CD14-positive monocyte (primary cell): ENCODE measurements at regions not wholly inside any gene's neighbourhood (a gene's known extent, or its start where the extent isn't known, plus 50 kb on each side); places are given as distances from the start of the nearest gene placed in this dataset.

Experiments
- DNase-seq, 3 donors: peaks; one replicate each; pipeline ENCODE4 v3.0.0-alpha.2; 2011 to 2022
- H2AFZ ChIP-seq: 2 replicates; pipeline ENCODE4 v1.6.0; 2012; ENCODE audit warnings: mild to moderate bottlenecking, low read depth, low read length, inconsistent platforms; ENCODE audit not compliant: insufficient read depth, poor library complexity, severe bottlenecking
- H3K27ac ChIP-seq, 2 donors: 1 replicate in 1 of 2; 2 replicates in 1 of 2; pipeline ENCODE4 v1.5.1; 2012 to 2013; ENCODE audit warnings: low read length in 2 of 2, control low read depth in 1 of 2, inconsistent platforms in 1 of 2, low read depth in 1 of 2, mild to moderate bottlenecking in 1 of 2
- H3K27me3 ChIP-seq, 2 donors: one replicate each; pipeline versions ENCODE4 v1.6.0 to v1.6.1; 2011 to 2013; ENCODE audit warnings: low read length in 2 of 2; ENCODE audit not compliant: control insufficient read depth in 2 of 2, insufficient read depth in 2 of 2
- H3K36me3 ChIP-seq, 2 donors: replicated peaks in 1 of 2; 1 replicate in 1 of 2; 2 replicates in 1 of 2; pipeline versions ENCODE4 v1.5.1 to v1.6.1; 2012 to 2013; ENCODE audit warnings: low read length in 2 of 2, control low read depth in 1 of 2, inconsistent platforms in 1 of 2, mild to moderate bottlenecking in 1 of 2; ENCODE audit not compliant: insufficient read depth in 2 of 2, control insufficient read depth in 1 of 2
- H3K4me1 ChIP-seq, 2 donors: 1 replicate in 1 of 2; 2 replicates in 1 of 2; pipeline versions ENCODE4 v1.5.1 to v1.6.1; 2012 to 2013; ENCODE audit warnings: low read length in 2 of 2, control low read depth in 1 of 2, inconsistent platforms in 1 of 2, mild to moderate bottlenecking in 1 of 2, moderate library complexity in 1 of 2; ENCODE audit not compliant: insufficient read depth in 2 of 2, control insufficient read depth in 1 of 2
- H3K4me2 ChIP-seq: replicated peaks from 2 replicates; pipeline ENCODE3; 2012; ENCODE audit warnings: low read length, moderate library complexity, mild to moderate bottlenecking; ENCODE audit not compliant: poor library complexity, severe bottlenecking; ENCODE audit errors: extremely low read depth
- H3K4me3 ChIP-seq, 3 experiments: fragments of 200-600 bp in 1 of 3; sonication (generic) in 1 of 3; replicated peaks in 1 of 3; 1 replicate in 2 of 3; 2 replicates in 1 of 3; pipeline ENCODE4 v1.5.1; 2011 to 2013; ENCODE audit warnings: low read length in 3 of 3, mild to moderate bottlenecking in 3 of 3, control low read depth in 2 of 3, low read depth in 2 of 3, inconsistent platforms in 1 of 3, moderate library complexity in 1 of 3
- H3K79me2 ChIP-seq: 2 replicates; pipeline ENCODE4 v1.6.0; 2012; ENCODE audit warnings: mild to moderate bottlenecking, control low read depth, inconsistent platforms, low read length, moderate library complexity; ENCODE audit not compliant: insufficient read depth
- H3K9ac ChIP-seq: 2 replicates; pipeline ENCODE4 v1.6.0; 2017; ENCODE audit warnings: low read length, mild to moderate bottlenecking; ENCODE audit not compliant: insufficient read depth, poor library complexity, severe bottlenecking
- H3K9me3 ChIP-seq, 2 donors: replicated peaks in 1 of 2; 1 replicate in 1 of 2; 2 replicates in 1 of 2; pipeline versions ENCODE4 v1.5.1 to v1.6.1; 2012 to 2013; ENCODE audit warnings: low read length in 2 of 2, control low read depth in 1 of 2; ENCODE audit not compliant: control insufficient read depth in 1 of 2, insufficient read depth in 1 of 2
- H4K20me1 ChIP-seq: 2 replicates; pipeline ENCODE4 v1.6.0; 2012; ENCODE audit warnings: mild to moderate bottlenecking, low read length, control low read depth, moderate library complexity; ENCODE audit not compliant: insufficient read depth
- H3K27ac Mint-ChIP-seq, 7 donors: one replicate each; pipeline ENCODE4 v1.8.0; 2020; ENCODE audit warnings: mild to moderate bottlenecking in 7 of 7, mixed read lengths in 7 of 7, moderate library complexity in 6 of 7, inconsistent platforms in 2 of 7
- H3K27me3 Mint-ChIP-seq, 3 donors: one replicate each; pipeline ENCODE4 v1.8.0; 2021 to 2022; ENCODE audit warnings: low read depth in 3 of 3, mild to moderate bottlenecking in 3 of 3, mixed read lengths in 3 of 3, moderate library complexity in 3 of 3, inconsistent platforms in 1 of 3
- H3K36me3 Mint-ChIP-seq, 2 donors: one replicate each; pipeline ENCODE4 v1.8.0; 2020; ENCODE audit warnings: mixed read lengths in 2 of 2, inconsistent platforms in 1 of 2, mild to moderate bottlenecking in 1 of 2
- H3K4me1 Mint-ChIP-seq: one replicate; pipeline ENCODE4 v1.8.0; 2020; ENCODE audit warnings: mild to moderate bottlenecking, mixed read lengths
- H3K4me3 Mint-ChIP-seq, 2 donors: one replicate each; pipeline ENCODE4 v1.8.0; 2020; ENCODE audit warnings: mild to moderate bottlenecking in 2 of 2, mixed read lengths in 2 of 2, moderate library complexity in 1 of 2
- H3K9me3 Mint-ChIP-seq, 7 donors: one replicate each; pipeline ENCODE4 v1.8.0; 2020 to 2022; ENCODE audit warnings: mixed read lengths in 7 of 7, mild to moderate bottlenecking in 6 of 7, moderate library complexity in 6 of 7, inconsistent platforms in 2 of 7
- WGBS: methylation state at CpG from one replicate; pipeline ENCODE4 v1.1.5; 2013; ENCODE audit warnings: missing lambda C conversion rate; ENCODE audit not compliant: insufficient coverage; 5-methylcytosine and 5-hydroxymethylcytosine counted together
- intact Hi-C, 2 donors: fragments of 100-400 bp; cut with micrococcal nuclease; formaldehyde crosslinking; loops; one replicate each; pipeline versions ENCODE4 v1.15.0 to v1.15.1; 2023
- TF ChIP-seq, protein P1 (sequence below): fragments of 200-600 bp; IDR thresholded peaks from one replicate; pipeline ENCODE4 v1.8.0; 2022; ENCODE audit warnings: antibody characterized with exemption, mild to moderate bottlenecking

DNA sequence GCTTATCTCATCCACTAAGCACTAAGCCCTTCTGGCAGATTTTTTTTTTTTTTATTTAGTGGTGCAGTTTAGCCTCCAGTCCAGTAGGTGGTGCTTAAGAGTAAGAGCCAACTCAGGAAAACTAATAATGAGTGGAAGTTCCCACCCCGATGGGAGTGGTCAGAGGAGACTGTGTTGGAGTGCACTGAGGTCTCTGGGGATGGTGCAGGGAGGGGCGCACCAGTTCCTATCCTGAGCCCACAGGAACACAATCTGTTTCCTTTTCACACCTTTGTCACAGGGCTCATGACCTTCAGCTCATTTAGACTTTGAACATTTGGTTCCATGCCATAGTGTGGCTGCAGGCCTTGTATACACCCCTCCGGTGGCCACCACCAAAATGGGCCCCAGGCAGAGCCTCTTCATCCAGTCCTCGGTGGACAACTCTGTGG lies 367.4 kb downstream of the SPRY2 start:
- H3K4me1 Mint-ChIP-seq, result peaks cover 2% of the 10 kb centered on the region
- H3K36me3 Mint-ChIP-seq, result no peaks in the 10 kb centered on the region
- no peaks in the 10 kb centered on the region for H3K27me3 ChIP-seq
- no peak overlapping the region for H3K27ac Mint-ChIP-seq
- no peak overlapping the region for H3K4me3 ChIP-seq
- peaks cover 0 to 5% (median 0%) of the 10 kb centered on the region in 3 donors for H3K27me3 Mint-ChIP-seq
- no peak overlapping the region for H3K9ac ChIP-seq
- H3K27ac ChIP-seq, result no peak overlapping the region
- no peaks in the 10 kb centered on the region for H4K20me1 ChIP-seq
- WGBS, result 93% methylated on average over 2 of the region's 4 CpGs
- H3K9me3 ChIP-seq, result peaks cover 15 to 24% of the 10 kb centered on the region in 2 donors
- intact Hi-C loops, result no loop called here
- H3K4me1 ChIP-seq, result no peaks in the 10 kb centered on the region
- no peak overlapping the region for H3K4me2 ChIP-seq
- H3K79me2 ChIP-seq, result no peaks in the 10 kb centered on the region
- peak in 2 of 3 donors; percentile 4 to 18 for DNase-seq
- H3K4me3 Mint-ChIP-seq, result no peak overlapping the region
- TF ChIP-seq, protein P1, sequence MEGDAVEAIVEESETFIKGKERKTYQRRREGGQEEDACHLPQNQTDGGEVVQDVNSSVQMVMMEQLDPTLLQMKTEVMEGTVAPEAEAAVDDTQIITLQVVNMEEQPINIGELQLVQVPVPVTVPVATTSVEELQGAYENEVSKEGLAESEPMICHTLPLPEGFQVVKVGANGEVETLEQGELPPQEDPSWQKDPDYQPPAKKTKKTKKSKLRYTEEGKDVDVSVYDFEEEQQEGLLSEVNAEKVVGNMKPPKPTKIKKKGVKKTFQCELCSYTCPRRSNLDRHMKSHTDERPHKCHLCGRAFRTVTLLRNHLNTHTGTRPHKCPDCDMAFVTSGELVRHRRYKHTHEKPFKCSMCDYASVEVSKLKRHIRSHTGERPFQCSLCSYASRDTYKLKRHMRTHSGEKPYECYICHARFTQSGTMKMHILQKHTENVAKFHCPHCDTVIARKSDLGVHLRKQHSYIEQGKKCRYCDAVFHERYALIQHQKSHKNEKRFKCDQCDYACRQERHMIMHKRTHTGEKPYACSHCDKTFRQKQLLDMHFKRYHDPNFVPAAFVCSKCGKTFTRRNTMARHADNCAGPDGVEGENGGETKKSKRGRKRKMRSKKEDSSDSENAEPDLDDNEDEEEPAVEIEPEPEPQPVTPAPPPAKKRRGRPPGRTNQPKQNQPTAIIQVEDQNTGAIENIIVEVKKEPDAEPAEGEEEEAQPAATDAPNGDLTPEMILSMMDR, result peak; percentile 58
- H3K36me3 ChIP-seq, result no peaks in the 10 kb centered on the region
- H3K9me3 Mint-ChIP-seq, result peaks cover 15 to 36% (median 27%) of the 10 kb centered on the region in 7 donors
- H2AFZ ChIP-seq, result no peak overlapping the region

DNA sequence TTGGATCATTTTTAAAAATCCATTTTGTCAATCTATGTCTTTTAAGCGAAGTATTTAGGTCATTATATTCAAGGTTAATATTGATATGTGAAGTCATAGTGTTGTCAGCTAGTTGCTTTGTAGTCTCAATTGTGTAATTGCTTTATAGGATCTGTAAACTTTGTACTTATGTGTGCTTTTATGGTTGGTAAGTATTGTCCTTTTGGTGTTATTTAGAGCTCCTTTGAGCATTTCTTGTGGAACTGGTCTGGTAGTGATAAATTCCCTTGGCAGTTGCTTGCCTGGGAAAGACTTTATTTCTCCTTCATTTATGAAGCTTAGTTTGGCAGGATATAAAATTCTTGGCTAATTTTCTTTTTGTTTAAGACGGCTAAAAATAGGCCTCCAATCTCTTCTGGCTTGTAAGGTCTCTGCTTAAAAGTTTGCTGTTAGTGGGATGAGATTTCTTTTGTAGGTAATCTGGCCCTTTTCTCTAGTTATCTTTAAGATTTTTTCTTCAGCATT lies 368.8 kb downstream of the SPRY2 start:
- DNase-seq, result no peak
- Histone ChIP-seq H3K9me3 (peaks cover 15 to 24% of the 10 kb centered on the region in 2 donors), H4K20me1 (no peaks in the 10 kb centered on the region), H3K4me1 (no peaks in the 10 kb centered on the region), H3K36me3 (no peaks in the 10 kb centered on the region), H3K27me3 (no peaks in the 10 kb centered on the region), H2AFZ (no peak overlapping the region), H3K79me2 (no peaks in the 10 kb centered on the region), H3K27ac (no peak overlapping the region), H3K4me2 (no peak overlapping the region), H3K9ac (no peak overlapping the region), H3K4me3 (no peak overlapping the region)
- Mint-ChIP-seq H3K36me3 (no peaks in the 10 kb centered on the region), H3K27me3 (peaks cover 0 to 5% (median 0%) of the 10 kb centered on the region in 3 donors), H3K4me1 (peaks cover 2% of the 10 kb centered on the region), H3K27ac (no peak overlapping the region), H3K4me3 (no peak overlapping the region), H3K9me3 (peaks cover 9 to 36% (median 25%) of the 10 kb centered on the region in 7 donors)
- intact Hi-C loops, result no loop called here
- no CpG with 5 or more reads among the region's 2 CpGs for WGBS
- TF ChIP-seq, protein P1, result no peak
